H54 (cell line): ENCODE measurements at regions not wholly inside any gene's neighbourhood (a gene's known extent, or its start where the extent isn't known, plus 50 kb on each side); places are given as distances from the start of the nearest gene placed in this dataset.

Experiments
- DNase-seq: peaks from one replicate; pipeline ENCODE4 v3.0.0; 2011; ENCODE audit warnings: low spot score, mixed read lengths; ENCODE audit not compliant: insufficient read length
- FAIRE-seq: peaks from 3 replicates; lab custom pipeline; 2011; peaks lifted over from hg19 to GRCh38; lab: Jason Lieb, UNC
- POLR2A ChIP-seq: IDR thresholded peaks from 2 replicates; pipeline ENCODE4 v1.6.1; 2011; ENCODE audit warnings: low read depth, mild to moderate bottlenecking, low read length

DNA sequence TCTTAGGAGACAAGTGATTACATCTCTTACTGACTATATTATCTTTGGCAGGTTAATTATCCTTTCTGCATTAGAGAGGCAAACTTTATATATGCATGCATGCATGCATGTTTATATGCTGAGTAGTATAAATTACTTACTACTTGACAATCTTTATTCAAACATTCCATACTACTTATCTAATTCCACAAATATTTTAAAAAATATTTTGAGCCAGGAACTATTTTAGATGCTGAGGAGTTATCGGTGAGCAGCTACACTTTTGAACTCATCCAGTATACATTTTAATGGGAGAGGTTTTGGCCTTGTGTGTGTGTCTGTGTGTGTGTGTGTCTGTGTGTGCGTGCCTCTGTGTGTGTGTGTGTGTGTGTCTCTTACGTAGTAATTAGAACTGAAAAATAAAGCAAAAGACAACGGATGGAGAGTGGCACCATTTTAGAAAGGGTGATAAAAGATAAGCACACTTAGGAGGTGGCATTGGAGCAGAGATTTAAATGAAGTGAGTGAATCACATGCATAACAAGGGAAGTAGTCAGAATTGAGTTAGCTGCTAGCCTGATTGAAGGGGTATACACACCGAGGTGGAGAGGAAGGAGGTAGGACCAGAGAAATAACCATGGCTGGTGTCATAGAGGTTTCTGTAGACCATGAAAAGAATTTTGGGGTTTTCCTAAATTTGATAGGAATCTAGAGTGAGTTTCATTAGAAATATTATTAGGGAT is 1488.4 kb downstream of the MRPL39 start:
- DNase-seq (no peak), FAIRE-seq (no peak)
- TF ChIP-seq POLR2A = no peak

DNA sequence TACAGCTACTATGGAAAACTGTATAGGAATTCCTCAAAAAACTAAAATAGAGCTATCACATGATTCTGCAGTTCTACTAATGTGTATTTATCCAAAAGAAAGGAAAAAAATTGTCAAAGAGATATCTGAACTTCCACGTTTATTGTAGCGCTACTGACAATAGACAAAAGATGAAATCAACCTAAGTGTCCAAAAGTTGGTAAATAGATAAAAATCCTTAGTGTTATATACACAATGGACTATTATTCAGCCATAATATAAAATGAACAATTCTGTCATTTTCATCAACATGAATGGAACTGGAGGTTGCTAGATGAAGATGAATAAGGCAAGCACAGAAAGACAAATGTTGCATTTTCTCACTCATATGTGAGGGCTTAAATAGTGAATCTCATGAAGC is 1492.1 kb downstream of the MRPL39 start:
- no peak for TF ChIP-seq POLR2A
- no peak for FAIRE-seq
- no peak for DNase-seq

DNA sequence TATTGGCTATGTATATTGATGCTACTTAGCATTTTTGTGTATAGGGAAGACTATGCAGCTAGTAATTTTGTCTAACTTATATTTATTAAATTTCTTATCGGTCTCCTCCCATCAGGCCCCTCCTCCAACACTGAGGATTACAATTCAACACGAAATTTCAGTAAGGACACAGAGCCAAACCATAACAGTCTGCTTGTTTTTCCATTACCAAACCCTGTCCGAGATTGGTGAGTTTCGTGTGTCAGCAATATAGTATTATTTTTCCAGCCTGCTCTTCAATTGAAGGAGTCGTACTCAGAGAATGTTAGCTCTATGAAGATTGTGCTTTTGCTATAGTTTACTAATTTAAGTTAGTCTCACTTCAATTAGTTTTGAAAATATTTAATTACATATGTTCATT is 1495.3 kb downstream of the MRPL39 start:
- no peak for TF ChIP-seq POLR2A
- DNase-seq (no peak), FAIRE-seq (no peak)

DNA sequence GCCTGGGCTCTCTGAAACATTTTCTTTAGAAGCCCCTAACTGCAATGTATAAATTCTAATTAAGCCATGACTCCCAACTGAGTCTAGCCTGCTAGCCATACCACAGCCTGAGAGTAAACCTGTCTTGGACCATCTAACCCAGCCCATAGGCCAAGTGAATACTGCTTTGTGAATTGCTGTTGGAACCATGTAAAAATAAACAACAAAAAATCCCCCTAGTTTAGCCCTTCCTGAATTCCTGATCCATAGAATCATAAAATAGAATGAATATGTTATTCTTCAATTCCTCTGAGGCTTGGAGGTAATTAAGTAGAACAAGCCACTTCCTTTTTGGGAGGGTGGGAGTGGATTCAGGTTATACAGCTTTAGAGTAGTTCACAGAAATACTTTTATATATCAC is 1496.4 kb downstream of the MRPL39 start:
- DNase-seq = no peak
- no peak for TF ChIP-seq POLR2A
- no peak for FAIRE-seq

DNA sequence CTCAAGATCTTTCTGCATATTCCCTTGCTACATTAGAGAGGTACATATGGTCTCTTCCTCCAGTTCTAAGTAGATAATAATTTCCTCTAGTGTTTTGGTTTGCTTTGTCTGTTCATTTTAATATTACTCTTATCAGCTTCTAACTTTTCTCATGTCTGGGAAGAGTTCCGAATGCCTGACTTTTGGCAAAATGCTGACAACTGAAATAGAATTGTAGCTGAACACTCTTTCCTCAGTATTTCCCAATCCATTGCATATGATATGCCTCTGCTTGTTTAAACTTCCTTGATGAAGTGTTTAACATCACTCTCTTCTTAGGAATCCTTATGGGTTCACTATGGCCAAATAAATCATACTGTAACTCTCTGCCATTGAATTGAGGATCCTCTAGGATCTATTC is 1510.1 kb downstream of the MRPL39 start:
- DNase-seq = no peak
- no peak for TF ChIP-seq POLR2A
- no peak for FAIRE-seq

DNA sequence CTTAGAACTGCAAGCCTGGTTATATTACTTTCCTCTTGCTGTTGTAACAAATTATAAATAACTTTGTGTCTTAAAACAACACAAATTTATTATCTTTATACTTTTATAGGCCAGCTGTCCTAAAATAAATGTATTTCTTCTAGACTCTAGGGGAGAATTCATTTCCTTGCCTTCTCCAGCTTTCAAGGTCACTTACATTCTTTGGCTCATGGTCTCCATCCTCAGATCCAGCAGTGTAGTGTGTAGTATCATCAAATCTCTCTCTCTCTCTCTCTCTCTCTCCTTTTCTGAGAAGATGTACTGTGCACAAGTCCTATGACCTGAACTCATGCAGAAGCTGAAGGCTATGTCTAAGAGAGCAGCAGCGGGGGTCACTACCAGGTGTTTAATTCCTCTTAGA is 1510.6 kb downstream of the MRPL39 start:
- no peak for DNase-seq
- TF ChIP-seq POLR2A = no peak

DNA sequence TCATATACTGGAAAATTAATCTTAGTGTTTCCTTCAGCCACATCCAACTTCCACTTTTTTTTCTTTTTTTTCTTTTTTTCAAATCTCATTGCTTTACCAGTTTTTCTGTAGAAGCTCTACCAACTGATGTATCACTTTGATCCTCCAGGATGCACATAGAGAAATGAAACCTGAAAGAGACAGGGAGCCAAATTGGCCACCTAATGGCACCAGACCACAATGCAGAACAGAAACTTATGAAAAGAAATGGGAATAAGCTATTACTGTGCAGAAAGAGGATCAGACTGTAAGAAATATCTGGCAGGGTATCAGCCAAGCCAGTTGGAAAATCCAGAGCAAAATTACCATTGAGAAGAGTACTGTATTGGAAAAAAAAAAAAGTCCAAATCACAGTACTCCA is 1514.2 kb downstream of the MRPL39 start:
- TF ChIP-seq POLR2A = no peak
- FAIRE-seq (no peak), DNase-seq (no peak)

More for the DNA sequence above, 1510.6 kb downstream of the MRPL39 start:
- no peak for FAIRE-seq

DNA sequence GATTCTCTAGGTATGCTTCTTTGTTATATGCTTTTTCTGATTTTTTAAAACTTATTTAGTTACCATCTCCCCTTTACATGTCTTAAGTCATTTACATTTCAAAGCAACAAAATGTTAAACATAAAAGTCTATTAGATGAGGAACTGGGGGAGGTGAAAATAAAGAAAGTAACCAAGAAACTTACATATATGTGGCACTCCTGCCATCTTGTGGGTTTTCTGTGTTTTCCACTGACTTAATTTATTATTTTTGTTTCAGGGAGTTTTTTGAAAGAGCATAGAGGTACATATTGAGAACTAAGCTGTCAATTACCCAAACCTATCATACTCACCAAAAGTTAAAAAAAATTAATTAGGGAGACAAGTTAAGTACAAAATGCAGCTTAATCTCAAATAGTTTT is 1531.1 kb downstream of the MRPL39 start:
- no peak for TF ChIP-seq POLR2A
- no peak for DNase-seq
- FAIRE-seq = no peak

DNA sequence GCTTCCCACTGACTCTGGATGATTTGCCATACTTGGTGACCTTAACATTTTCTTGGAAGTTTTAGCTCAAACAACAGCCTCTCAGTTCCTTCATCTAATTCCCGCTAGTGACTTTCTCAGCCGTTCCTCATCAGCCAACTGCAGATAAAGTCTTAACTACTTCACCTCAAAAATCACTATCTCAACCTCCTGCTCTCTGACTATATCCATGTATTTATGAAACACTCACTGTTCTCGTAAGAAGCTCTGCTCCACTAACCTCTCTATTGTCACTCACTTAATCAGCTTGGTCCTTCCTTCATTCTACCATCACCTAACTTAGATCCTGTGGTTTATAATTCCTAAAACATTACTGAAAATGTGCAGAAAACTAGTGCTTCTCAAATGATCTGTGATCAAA is 1551.6 kb downstream of the MRPL39 start:
- no peak for TF ChIP-seq POLR2A
- DNase-seq (no peak), FAIRE-seq (no peak)

DNA sequence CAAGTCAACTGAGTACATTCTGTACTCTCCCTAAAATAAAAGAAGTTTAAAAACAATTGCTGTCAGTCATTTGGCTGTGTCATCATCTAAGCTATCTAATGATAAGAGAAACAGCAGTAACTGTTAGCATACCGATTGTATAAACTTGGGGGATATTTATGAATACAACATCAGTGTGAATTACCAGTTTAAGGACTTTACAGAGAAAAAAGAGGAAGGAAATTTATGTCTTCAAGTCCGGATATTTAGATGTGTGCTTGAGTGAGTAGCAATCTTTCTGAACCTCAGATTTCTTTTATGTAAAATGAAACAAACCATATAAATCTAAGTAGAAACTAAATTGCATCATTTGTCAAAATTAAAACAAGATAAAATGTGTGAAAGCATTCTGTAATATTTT is 1557.0 kb downstream of the MRPL39 start:
- DNase-seq (no peak), FAIRE-seq (no peak)
- TF ChIP-seq POLR2A = no peak

DNA sequence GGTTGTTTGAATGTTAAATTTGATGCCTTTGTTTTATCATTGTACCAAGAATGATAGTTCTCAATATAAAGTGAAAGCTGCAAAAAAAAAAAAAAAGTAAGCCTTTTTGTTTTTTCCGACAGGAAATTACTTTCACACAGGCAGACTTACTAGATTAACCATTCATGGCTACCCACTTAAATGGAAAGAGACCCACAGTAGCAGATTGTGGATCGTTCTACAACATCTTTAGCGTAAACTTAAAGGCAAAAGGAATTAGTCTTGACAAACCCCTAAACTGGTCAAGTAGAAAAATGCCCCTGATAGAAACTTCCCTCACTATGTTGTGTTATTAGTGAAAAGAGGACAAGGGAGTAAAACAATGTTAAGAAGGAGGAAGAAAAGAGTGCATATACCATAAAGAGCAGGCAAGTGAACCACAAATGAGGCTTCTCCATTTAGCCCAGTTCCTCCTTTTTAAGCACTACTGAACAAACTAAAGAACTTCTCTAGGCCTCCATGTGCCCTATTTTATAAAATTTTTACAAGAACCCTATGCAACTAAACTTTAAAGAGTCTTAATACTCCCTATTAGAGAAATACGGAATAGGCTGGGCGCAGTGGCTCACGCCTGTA is 1560.3 kb downstream of the MRPL39 start:
- no peak for FAIRE-seq
- TF ChIP-seq POLR2A = no peak
- no peak for DNase-seq

DNA sequence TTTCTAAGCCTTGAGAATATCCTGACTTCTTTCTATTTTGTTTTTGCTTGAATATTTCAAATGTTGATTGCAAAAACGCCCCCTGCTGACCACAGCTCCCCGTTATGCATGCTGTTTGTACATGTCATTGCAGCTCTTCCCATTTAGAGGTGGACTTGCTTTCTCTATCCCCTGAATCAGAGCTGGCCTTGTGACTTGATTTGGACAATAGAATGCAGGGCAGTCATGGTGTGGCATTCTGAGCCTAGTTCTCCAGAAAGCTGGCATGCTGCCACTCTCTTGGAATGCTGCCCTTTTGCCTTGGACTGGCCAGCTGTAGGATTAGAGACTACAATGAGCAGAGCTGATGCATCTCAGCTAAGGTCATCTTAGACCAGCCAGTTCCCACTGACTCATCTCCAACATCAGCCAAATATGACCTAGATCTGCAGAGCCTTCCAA is 1561.5 kb downstream of the MRPL39 start:
- DNase-seq (peak; percentile 1), FAIRE-seq (no peak)
- TF ChIP-seq POLR2A = no peak

DNA sequence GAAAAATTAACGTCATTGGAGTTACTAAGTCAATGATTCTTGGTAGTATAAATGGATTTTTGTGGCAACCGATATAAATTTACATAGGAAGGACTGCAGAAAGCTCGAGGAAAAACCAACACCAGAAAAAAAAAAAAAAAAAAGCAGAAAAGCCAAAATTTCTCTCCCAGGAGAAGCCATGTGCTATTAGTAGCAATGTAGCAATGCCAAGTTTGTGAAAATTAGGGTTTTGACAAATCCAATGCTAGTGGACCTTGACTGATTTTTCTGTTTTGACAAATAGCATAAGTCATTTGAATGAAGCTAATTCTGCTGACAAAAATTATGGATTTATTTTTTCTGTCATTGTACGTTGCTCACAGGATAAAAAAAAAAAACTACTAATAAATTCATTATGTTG is 1561.9 kb downstream of the MRPL39 start:
- DNase-seq (no peak), FAIRE-seq (no peak)
- TF ChIP-seq POLR2A = no peak

DNA sequence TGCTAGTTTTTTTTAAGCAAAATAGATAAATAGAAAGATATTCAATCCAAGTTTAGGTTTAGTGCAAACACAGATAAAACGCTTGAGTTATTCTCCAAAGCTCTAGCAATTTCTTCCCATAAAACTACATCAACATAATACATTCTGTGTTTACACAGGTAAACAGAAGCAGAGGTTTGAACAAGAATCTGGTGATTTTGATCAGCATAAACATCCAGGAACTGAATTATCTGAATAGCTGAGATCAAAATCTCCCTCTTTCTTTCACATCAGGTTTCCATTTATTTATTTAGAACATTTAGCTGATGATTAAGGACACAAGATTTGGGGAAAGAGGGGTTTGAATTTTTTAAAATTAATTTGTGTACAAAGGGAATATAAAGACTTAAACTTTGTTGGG is 1564.6 kb downstream of the MRPL39 start:
- no peak for DNase-seq
- TF ChIP-seq POLR2A = no peak
- FAIRE-seq = no peak

DNA sequence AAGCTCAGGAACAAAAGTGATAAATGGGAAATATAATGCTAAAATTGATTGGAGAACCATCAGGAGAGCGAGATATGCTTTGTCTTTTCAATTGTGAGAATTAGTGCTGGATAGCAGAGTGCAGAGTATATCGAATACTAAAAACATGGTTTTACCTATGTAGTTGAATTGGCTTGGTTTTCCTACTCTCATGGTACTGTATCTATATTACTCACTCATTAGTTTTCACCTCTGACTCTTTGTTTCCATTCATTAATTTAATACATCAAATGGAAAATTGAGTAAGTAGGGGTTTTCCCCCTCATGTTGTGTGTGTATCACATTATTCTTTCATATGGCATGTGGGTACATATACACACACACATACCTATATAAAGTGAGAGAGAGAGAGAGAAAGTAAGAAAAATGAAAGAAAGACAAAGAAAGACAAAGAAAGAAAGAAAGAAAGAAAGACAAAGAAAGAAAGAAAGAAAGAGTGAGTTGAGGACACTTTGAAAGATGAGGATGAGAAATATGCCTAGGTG is 1574.5 kb downstream of the MRPL39 start:
- FAIRE-seq (no peak), DNase-seq (no peak)
- no peak for TF ChIP-seq POLR2A
